ENCODE measurements at regions not wholly inside any gene's neighbourhood (a gene's known extent, or its start where the extent isn't known, plus 50 kb on each side); places are given as distances from the start of the nearest gene placed in this dataset.
"Not testable (repeated sequence)": the region's sequence is repeated elsewhere in the genome, so short reads cannot be mapped to it uniquely, and the experiment has no call there.

GRCh38 chr7:135872861-135873260, 104.3 kb downstream of the MTPN start:
- not testable (repeated sequence) for TF ChIP-seq EZH2 (IDR thresholded peaks at IDR 0.05; ENCODE audit: borderline replicate concordance, low read length); CTCF (conservative IDR thresholded peaks at IDR 0.05 in 1 of 2, IDR thresholded peaks at IDR 0.05 in 1 of 2; ENCODE audit: extremely low read depth in 1 of 2, insufficient read depth in 1 of 2, low read depth in 1 of 2, low read length in 2 of 2)
